Fibroblast of peridontal ligament (primary cell): ENCODE measurements at regions not wholly inside any gene's neighbourhood (a gene's known extent, or its start where the extent isn't known, plus 50 kb on each side); places are given as distances from the start of the nearest gene placed in this dataset.
"Not testable (repeated sequence)": the region's sequence is repeated elsewhere in the genome, so short reads cannot be mapped to it uniquely, and the experiment has no call there.

Experiments
- DNase-seq: peaks from one replicate; pipeline ENCODE4 v3.0.0-alpha.2; 2010; ENCODE audit errors: extremely low read depth

DNA sequence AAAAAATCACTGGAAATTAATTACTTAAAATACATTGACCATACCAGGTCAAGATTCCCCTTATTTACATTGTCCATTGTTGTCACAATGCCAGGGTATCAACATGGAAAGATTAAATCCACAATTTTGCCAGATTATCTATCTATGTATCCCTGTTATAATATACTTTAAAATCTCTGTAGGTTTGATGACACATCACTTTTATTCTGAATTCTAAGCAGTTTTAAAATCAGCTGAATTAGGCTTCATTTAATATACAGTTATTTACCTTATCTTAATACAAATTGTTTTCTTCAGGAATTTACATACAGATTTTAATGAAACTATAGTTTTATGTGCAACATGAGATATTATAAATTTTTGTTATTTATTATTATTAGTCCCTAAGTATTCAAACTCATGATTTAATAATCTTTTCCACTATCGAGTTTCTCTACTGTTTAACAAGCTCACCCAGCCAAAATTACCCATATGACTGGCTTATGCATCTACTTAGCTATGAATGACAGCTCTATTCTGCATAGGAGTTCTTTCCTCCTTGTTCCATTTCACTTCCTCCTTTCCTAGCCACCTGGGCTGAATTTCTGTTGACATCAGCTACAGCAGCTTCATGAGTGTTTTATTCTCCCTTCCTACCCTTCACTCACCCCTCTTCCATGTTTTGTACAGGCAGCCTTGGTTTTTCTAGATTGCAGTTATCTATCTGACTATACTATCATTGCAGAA is 654.2 kb upstream of the MAP3K7 start:
- no peak for DNase-seq

- no peak for DNase-seq
Measured at GRCh38 chr6:91221072-91221720, 634.3 kb upstream of the MAP3K7 start.

DNA sequence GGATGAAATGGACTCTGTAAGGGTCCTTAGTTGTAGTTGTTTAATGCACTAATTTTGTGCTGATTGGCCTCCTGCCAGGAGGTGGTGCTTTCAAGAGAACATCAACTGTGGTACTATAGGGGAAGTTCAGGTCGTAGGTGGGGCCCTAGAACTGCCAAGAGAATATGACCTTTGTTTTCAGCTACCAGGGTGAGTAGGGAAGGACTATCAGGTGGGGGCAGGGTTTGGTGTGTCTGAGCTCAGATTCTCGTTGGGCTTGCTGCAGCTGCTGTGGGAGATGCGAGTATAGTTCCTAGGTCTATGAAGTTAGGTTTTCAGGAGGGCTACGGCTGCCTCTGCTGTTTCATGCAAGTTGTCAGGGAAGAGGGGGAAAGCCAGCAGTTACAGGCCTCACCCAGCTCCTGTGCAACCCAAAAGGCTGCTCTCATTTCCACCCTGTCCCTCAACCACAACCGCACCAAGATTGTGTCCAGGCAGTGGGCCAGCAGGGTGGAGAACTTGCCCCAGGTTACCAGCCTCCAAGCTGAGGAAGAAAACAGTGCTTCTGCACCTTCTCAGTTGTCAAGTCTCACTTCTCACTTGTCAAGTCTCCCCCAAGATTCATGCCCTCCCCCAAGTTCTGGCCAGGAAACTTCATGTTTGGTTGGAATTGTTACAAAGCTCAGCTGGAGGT is 626.5 kb upstream of the MAP3K7 start:
- no peak for DNase-seq

- DNase-seq = no peak
Measured at GRCh38 chr6:91198588-91199255, 611.9 kb upstream of the MAP3K7 start.

GRCh38 chr6:91196729-91197128 is 609.9 kb upstream of the MAP3K7 start:
- no peak for DNase-seq

GRCh38 chr6:91193446-91193845 is 606.6 kb upstream of the MAP3K7 start:
- no peak for DNase-seq

DNA sequence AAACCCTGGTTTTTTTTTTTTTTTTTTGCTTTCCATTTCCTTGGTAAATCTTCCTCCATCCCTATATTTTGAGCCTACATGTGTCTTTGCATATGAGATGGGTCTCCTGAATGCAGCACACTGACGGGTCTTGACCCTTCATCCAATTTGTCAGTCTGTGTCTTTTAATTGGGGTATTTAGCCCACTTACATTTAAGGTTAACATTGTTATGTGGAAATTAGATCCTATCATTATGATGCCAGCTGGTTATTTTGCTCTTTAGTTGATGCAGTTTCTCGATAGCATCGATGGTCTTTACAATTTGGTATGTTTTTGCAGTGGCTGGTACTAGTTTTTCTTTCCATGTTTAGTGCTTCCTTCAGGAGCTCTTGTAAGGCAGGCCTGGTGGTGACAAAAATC is 603.2 kb upstream of the MAP3K7 start:
- DNase-seq = not testable (repeated sequence)

- no peak for DNase-seq
Measured at GRCh38 chr6:91185072-91185471, 598.2 kb upstream of the MAP3K7 start.

DNA sequence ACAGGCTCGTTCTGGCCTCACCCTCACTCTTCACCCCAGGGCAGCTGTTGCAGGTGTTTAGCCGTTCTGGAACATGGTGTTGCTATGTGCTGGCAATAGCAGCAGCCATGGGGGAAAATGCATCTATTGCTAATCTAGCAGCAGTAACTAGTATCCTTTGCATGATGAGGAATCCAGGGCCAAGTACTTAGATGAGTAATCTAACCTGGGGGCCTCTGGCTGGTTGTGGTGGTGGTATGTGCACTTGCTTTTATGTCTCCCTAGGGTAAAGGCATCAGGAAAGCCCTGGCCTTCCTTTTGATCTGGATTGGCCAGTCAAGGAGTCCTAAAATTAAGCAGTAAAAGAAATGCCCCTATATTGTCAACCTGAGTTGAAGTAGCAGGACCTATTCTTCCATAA is 594.5 kb upstream of the MAP3K7 start:
- DNase-seq = no peak

DNA sequence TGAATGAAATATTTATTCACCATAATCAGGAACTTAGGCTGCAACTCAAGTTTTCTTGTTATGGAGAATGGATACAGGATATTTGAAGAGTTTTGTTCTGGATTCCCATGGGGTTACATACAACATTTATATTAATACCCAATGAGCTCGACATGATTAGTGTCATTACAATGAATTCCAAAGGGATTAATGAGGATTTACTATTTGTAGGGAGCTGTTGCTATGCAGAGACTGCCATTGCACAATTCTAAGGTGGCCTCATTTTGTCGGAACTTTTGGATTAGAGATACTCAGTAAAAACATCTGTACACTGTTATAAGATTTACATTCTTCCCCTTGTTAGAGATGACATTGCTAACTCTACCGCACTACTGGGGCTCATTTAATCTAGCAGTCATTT is 586.8 kb upstream of the MAP3K7 start:
- DNase-seq = no peak

DNA sequence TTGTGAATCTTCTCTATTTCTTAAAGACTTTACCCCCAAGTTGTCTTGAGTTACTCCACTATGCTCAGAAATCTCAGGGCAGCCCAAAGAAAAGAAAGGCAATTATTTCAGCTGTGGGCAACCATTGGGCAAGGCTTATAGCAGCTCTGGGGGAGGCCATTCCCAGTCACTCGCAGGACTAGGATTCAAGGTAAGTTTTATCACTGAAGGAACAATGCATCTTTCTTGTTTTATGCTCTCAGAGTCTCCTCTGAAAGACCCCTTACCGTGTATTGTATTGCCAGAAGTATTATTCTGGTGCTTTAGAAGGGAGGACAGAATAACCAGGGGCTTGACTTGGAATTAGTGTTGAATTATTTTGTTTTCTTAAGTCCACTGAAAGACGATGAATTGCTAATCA is 586.3 kb upstream of the MAP3K7 start:
- DNase-seq = no peak

DNA sequence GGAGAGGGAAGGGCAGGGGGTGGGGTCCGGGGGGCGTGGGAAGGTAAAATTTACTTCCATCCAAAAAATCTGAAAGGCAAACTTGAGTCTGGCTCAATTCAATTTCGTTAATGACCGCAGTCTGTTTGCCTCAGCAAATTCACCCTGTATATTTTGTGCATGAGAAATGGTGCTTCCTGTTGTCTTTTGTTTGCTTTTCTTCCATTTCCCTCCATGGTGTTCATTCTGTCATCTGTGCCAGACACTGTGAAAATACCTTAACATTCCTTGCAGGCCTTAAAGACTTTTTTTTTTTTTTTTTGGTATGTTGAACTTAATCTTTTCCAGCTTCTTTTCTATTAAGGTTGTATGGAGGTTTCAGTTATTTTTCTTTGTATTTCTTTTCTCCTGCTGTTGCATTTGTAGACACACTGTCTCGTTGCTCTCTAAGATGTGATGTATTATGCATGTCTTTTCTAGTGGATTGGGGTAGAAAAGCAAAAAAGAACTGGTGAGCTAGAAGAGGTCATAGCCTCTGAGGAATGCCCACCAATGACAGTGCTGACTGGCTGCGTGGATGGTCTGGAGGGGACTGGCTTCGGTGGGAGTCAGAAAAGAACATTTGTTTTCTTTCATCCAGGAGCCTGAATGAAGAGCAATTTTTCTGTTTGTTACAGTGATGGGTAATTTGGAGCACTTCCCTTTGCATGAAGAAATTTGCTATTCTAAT is 585.0 kb upstream of the MAP3K7 start:
- no peak for DNase-seq

DNA sequence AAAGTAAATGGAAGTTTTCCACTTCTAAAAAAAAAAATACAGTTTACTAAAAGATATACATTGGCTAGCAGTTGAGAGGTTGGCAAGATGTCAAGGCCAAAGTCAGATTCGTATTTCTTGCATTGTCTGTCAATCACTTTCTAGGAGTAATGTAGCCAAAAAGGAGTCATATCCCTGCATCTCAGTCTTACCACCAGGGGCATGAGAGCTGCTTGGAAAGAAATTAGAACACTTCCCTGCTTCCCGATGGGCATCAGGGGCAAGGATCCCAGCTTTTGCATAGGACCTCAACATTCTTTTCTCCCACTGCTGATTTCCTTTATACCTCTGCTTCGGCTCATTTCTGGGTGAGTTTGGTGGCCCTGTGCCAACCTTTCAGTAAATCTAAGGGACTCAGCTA is 581.0 kb upstream of the MAP3K7 start:
- DNase-seq = no peak

DNA sequence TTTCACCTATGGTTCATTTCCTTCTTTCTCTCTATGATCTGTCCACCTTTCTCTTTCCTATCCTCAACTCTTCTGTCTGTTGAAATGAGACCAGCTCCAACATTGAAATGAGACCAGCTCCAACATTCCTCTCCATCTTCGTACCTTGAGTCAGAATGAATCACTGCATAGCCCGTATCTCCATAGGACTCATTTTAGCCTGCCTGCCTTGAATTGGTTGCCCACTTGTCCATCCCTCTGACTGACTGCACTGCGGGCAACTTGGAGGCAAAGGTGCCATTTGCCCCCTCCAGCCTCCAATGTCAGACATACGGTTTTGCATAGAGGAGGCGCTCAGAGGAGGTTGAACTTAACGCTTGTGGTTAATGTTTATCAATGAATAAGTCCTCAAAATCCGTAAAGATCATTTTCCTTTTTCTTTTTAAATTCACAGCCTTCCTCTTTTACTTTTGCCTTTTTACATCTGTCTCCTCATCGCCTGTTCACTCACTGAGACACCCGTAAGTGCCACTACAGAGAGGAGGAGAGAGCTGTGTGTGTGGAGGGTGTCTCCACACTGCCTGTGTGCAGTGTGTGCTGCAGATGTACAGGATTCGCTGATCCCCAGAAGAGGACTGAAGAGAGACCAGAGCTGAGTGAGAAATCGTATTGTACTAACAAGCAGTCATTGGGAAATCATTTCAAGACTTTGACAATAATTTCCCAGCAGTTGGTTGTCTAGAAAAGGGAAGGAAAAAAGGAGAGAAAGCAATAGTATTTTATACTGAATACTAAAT is 579.6 kb upstream of the MAP3K7 start:
- no peak for DNase-seq

GRCh38 chr6:91164105-91164504 is 577.2 kb upstream of the MAP3K7 start:
- DNase-seq = no peak

GRCh38 chr6:91161246-91161645 is 574.4 kb upstream of the MAP3K7 start:
- DNase-seq = no peak

- no peak for DNase-seq
Measured at GRCh38 chr6:91155129-91155785, 568.4 kb upstream of the MAP3K7 start.

DNA sequence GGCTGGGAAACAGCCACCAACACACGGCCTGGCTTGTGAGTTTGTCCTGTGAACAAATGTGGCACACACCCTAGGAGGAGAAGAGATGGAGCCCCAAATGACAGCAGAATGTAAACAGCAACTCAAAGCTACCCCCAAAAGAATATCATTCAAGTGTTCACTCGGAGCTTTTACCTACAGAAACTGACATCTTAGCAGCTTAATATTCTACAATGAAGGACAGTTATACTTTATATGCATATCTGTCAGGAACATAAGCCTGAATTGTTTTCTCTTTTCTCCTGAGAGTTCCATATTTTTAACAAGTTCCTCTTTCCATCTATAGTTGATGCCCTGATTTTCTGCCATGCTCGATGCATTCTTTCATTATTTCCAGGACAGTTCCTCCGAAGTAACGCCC is 566.0 kb upstream of the MAP3K7 start:
- no peak for DNase-seq

- DNase-seq = no peak
Measured at GRCh38 chr6:91149956-91150705, 563.3 kb upstream of the MAP3K7 start.
